GM10266 (cell line): ENCODE measurements at regions not wholly inside any gene's neighbourhood (a gene's known extent, or its start where the extent isn't known, plus 50 kb on each side); places are given as distances from the start of the nearest gene placed in this dataset.

Experiments used
- DNase-seq: peaks from one replicate; pipeline ENCODE4 v3.0.0; 2012; ENCODE audit errors: extremely low spot score
- CTCF ChIP-seq: IDR thresholded peaks from 2 replicates; pipeline ENCODE4 v1.5.1; 2012; ENCODE audit warnings: mild to moderate bottlenecking, low read depth; ENCODE audit not compliant: control insufficient read depth, insufficient read depth; ENCODE audit errors: missing control alignments

DNA sequence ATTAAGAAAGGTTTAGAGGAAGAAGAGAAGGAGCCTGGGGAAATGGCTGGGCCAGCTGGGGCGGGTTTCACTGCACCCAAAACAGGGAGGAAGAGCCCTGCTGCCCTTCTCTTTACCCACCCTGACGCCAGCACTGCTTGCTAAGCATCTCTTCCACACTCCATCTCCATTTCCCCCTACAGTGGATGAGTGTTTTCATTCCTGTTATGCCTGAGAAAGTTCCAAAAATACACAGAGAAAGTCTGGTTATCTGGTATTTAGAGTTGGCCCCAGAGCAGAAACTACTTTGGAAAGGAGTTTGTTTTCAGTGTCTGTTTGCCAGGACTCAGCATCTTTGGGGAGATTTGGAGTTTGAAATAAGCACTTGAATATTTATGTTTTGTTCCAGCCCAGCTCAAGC lies 451.0 kb downstream of the SLC4A3 start:
- no peak for TF ChIP-seq CTCF
- DNase-seq = no peak

DNA sequence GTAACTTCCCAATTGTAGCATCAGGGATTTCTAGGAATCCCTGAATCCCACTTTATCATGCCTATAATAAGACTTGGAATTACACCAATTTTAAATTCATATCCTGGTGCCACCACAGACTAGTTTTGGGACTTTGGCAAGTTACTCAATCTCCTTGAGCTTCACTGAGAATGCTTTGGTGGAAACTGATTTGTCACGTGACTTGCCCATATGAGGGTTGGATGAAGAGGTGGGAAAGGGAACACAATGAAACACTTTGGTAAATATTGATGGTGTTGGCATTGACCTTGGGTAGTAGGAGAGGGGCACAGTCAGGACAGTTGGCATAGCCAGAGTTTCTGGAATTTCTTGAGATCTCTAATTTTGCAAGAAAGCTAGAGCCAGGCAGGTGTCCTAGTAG lies 452.2 kb downstream of the SLC4A3 start:
- TF ChIP-seq CTCF = no peak
- no peak for DNase-seq

GRCh38 chr2:220081171-220081570 lies 453.7 kb downstream of the SLC4A3 start:
- no peak for DNase-seq
- TF ChIP-seq CTCF = no peak

DNA sequence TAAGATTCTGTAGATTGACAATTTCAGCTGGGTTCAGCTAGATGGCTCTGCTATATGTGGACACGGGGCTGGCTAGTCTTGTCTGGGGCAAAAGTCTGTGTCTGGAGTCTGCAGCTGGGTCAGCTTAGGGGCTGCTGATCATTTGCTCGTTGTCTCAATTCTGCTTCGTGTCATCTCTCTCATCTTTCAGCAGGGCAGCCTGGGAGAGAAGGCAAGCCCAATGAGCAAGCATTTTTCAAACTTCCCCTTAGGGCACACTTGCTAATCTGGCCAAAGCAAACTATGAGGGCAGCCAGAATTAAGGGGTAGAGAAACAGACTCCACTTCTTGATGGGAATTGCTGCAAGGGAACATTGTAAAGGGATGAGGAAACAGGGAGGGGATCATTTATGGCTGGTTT lies 462.6 kb downstream of the SLC4A3 start:
- no peak for DNase-seq
- no peak for TF ChIP-seq CTCF

GRCh38 chr2:220096406-220096805 lies 469.0 kb downstream of the SLC4A3 start:
- DNase-seq = no peak
- TF ChIP-seq CTCF = no peak

- TF ChIP-seq CTCF = no peak
- no peak for DNase-seq
Observed at GRCh38 chr2:220101980-220102379, 474.6 kb downstream of the SLC4A3 start.

- no peak for TF ChIP-seq CTCF
- DNase-seq = no peak
Observed at GRCh38 chr2:220103596-220103995, 476.2 kb downstream of the SLC4A3 start.
